MV-4-11 (cell line): ENCODE measurements at regions not wholly inside any gene's neighbourhood (a gene's known extent, or its start where the extent isn't known, plus 50 kb on each side); places are given as distances from the start of the nearest gene placed in this dataset.
A peak's percentile ranks its signal among the peaks of the same experiment; 100 is the strongest.
"Not testable (repeated sequence)": the region's sequence is repeated elsewhere in the genome, so short reads cannot be mapped to it uniquely, and the experiment has no call there.

Experiments used
- DNase-seq: peaks from one replicate; lab custom pipeline; 2025; lab: John Stamatoyannopoulos, UW

DNA sequence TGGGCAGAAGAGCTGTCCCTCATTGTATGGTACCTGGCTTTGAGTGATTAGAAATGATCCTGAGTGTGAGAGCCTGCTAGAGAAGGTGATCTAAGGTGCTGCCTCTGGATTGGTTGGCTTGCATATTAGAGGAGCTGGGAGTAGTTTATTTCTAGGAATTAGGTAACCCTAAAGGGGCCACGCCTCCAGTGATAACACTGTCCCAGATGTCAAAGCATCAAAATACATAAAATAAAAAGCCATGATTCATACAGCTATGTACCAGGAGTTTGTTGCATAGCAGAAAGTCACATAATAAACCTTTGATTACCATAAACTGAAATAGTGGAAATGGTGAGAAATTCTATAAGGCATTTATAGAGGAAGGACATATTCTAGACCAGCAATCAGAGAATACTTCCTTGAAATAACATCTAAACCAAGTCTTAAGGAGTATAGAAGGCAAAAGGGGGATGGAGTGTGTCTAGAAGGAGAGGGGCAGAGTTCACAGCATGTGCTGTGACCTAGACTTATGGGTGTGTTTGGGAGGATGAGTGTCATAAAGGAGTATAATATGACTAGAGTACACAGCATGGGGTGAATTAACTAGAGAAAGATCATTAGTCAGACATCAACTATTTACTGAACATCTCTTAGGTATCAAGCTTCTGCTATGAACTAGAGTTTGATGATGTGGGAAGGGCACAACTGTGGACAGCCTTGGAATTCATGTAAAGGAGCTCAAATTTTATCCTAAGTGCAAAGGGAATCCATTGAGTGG, 686.4 kb downstream of the GALC start:
- no peak for DNase-seq

DNA sequence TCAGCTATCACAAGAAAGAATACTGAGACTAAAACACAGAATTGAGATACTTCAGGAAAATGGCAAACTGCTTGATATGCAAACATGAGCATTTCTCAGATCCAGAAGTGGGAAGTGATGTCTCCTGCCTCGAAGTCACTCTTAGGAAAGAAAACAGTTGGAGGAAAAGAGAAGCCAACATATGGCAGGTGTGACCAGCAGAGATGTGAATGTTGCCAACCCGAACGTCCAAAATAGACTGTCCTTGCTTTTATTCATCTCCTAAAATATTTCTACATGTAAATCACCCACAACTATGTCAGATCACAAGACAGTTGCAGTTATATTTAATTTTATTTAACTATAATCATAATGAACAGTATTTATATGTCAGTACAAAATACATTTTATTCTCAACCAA, 687.6 kb downstream of the GALC start:
- no peak for DNase-seq

DNA sequence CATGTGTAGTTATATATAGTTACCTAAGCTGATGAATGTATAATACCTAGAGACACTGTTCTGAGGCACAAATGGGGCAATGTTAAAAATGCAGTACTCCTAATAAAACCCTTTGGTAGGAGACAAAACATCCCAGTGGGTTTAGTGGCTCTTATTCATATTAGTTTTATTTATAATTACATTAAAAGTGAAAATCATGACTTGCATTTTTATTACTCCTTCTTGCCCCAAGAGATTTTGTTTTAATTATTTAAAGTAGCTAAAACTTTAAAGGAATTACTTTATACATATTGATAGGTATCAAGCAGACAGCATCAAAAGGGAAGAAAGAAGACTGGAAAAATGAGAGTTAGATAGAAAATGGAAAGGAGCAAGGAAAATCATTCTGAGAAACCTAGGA, 688.6 kb downstream of the GALC start:
- DNase-seq: no peak

DNA sequence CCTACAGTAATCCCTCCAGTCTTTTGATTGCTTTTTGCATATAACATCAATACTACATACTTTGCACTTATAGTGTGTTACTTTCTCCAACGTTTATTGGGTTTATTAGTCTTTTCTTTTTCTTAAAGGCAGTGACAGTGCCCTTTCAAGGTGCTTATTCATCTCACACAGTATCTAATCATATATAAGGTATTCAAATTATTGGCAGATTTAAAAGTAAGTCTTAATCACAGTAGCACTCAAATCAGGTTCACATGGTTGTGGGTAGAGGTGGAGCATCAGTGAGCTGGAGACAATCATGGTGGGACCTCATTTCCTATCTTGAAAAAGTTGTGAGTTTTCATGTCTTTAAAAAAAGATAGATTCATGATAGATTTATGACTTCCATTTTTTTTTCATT, 706.2 kb downstream of the GALC start:
- DNase-seq: no peak

DNA sequence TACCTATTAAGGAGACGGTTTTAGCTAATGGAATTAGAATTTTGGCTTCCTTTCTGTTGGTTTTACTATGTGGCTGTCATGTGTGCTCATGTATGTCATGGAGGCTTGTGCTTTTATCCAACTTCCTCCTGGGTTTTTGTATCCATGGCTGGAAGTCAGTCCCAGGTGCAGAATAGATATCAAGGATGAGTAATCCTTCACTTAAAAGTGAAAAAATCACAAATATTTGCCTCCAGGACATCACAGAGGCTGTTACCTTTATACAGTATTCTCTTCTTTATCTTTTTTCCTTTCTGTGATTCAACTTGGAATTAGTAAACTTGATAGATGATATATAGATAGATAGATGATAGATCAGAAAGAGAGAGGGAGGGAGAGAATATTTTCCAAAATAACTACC, 706.8 kb downstream of the GALC start:
- no peak for DNase-seq

DNA sequence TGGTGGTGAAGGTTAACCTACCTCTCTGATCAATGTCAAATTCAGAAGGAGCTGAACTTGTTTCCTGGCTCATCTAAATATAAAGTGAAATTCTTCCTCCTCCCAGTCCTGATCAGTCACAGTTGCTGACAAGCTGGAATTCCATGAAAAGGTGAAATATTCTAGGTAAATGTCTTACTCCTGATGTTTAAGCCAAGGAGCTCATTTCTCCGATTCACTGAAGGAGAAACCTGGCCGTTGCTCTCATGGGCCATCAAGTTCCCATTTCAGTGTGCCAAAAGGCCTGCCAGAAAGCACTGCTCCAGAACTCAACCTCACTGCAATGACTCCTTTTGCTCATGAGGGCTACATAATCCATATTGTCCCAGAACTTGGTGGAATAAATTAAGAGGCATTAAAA, 707.5 kb downstream of the GALC start:
- no peak for DNase-seq

DNA sequence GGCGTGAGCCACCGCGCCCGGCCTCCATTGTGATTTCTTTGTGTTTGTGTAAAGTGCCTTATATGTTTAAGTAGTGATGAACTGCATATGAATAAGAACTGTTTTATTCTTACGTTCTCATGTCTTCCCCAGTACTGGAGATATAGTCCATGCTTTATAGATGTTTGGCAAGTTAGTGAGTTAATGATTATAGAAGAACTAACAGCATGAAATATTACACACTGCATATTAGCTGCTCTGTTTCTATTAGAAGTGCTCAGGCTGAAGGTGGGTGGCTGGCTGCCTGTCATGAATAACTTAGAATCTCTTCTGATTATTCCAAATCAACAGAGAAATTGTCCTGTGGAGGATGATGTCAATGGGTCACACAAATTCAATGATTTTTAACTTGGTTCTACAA, 709.4 kb downstream of the GALC start:
- DNase-seq: no peak

DNA sequence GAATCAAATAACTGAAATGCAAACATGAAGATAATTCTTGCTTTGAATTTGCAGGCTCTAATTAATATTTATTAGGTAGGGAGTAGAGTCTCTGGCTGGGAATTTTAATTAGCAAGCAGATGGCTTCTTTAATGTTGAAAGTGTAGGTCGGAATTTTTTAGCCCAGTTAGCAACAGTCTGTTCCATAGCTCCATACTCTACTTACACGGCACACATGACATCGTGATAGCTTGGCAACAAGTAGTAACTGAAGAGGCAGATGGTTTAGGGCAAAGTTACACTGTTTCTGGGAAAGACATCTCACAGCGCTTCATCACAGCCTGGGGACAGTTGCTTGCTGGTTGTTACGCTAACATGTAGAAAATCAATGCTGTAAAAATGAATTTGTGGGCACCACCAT, 710.7 kb downstream of the GALC start:
- no peak for DNase-seq

DNA sequence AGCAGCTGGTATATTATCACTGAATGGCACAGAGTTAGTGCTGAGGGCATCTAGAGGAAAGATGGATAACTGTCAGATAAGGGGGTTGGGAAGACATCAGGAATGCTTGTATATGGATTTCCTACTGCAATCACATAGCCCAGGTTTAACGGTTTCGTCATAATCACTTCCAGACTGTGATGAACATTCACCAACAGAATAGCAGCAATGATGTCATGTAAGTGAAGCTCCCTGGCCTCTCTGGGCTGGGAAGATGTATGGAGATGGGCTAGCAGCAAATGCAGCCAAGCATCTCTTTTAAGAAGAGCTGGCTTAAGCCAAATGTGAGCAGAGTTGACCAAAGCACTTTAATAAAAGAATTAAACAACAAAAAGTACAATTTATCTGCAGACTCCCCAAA, 714.6 kb downstream of the GALC start:
- DNase-seq: no peak

DNA sequence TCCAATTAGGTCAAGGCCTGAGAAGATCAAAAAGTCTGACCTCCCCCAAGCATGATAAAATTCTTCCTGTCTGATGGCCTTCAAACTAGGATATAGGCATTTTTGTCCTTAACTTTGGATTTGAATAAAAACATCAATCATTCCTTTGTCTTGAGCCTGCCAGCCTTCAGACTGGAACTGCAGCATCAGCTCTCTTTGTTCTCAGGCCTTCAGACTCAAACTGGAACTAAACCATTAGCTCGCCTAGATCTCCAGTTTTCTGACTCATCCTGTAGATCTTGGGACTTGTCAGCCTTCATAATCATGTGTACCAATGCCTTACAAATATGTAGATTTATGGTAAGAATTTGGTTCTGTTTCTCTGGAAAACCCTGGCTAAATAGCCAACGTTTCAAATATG, 721.7 kb downstream of the GALC start:
- DNase-seq: no peak

DNA sequence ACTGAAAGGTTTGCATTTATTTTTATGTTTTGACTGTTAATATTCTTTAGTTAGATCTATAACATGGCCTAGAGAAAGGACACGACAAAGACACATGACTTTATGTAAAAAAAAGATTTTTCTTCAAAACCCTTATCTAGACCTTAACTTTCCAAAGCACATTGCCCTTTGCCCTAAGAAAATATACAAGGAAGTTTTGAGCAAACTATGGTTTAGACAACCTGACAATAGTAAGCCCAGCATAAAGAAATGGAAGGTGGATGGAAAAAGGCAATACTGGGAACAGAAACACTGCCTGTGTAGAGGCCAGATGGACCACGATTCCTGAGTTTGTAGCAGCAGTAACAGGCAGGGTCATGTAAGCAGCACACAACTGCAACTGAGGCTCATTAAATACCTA, 724.0 kb downstream of the GALC start:
- DNase-seq: no peak

DNA sequence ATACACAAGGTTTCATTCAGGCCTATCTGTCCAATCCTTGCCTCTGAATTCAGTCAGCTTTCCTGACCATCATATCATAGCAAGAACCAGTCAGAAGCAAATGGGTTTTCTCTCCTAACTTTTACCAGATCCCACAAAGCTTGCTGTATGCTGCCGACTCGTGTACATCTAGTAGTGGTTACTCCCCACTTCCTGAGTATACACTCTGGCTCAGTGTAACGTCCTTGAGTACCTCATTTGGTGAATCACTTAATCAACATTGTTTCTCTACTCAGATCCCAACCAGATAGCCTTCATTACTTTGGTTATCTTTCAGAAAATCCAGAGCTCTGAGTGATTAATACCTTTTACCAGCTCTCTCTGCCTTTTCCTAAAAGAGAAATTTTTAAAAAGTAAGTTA, 728.2 kb downstream of the GALC start:
- no peak for DNase-seq

DNA sequence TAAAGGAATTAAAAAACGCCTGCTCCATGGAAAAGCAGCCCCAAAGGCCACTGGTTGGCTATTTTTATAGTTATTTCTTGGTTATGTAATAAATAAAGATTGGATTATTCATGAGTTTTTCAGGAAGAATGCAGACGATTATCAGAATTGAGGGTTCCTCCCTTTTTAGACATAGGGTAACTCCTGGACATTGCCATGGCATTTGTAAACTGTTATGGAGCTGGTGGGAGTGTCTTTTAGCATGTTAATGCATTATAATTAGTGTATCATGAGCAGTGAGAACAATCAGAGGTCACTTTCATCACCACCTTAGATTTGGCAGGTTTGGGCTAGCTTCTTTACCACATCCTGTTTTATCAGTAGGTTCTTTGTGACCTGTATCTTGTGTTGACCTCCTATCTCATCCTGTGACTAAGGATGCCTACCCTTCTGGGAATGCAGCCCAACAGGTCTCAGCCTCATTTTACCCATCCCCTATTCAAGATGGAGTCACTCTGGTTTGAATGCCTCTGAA, 728.7 kb downstream of the GALC start:
- no peak for DNase-seq

DNA sequence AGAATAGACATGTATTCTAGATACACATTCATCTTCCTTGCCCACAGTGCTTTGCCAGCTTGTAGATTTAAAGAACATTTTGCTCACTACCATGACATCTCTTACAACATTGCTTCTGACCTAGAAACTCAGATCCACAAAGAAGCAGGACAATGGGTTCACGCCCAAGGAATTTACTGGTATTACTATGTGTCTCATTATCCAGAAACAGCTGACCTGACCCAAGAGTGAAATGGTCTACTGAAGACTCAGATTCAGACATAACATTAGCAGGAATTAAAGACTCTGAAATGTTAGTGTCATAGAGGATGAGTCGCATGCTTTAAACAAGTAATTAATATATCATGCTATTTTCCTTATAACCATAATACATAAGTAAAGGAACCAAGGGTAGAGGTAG, 731.4 kb downstream of the GALC start:
- no peak for DNase-seq

DNA sequence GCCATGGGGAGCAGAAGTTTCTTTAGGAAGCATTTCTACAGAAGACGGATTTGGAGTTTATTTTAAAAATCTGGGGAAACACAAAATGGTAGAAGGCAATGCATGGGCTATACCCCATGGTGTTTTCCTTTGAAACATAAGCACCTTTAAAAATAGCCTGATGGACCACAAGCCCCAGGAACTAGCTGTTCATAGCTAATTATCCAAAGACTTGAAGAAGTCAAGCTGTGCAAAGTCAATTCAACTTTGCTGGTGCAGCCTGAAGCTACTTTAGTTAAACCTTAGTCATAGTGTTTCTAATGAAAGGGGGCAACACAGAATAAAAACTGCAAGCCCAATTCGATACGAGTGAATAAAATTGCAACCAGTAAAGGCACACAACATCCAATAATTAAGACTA, 732.5 kb downstream of the GALC start:
- no peak for DNase-seq

DNA sequence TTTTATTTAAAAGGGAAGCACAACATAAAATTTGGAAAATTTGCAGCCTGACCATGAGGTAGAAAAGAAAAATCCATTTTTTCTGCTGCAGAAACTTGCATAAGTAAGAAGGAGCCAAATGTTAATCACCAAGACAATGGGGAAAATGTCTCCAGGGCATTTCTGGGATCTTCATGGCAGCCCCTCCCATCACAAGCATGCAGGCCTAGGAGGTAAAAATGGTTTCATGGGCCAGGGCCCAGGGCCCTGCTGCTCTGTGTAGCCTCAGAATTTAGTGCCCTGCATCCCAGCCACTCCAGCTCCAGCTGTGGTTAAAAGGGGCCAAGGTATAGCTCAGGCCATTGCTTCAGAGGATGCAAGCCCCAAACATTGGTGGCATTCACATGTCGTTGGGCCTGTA, 735.6 kb downstream of the GALC start:
- DNase-seq: no peak

DNA sequence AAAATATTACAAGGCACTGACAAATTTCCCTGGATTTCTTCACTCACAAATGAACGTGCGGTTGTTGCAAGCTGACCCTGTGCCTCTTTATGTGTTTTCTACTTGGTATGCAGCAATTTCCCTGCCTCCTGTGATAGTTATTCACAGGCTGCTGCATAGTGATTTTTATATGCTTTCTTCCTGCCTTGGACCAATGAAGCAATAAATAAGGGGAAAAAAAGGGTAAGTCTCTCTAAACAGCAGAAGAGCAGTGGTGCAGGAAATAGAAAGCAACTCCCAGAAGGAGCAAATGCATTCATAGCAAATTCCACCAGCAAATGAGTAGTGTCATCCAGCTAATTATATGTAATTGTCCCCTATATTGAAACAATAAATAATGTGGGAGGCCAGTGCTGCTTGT, 737.9 kb downstream of the GALC start:
- no peak for DNase-seq

DNA sequence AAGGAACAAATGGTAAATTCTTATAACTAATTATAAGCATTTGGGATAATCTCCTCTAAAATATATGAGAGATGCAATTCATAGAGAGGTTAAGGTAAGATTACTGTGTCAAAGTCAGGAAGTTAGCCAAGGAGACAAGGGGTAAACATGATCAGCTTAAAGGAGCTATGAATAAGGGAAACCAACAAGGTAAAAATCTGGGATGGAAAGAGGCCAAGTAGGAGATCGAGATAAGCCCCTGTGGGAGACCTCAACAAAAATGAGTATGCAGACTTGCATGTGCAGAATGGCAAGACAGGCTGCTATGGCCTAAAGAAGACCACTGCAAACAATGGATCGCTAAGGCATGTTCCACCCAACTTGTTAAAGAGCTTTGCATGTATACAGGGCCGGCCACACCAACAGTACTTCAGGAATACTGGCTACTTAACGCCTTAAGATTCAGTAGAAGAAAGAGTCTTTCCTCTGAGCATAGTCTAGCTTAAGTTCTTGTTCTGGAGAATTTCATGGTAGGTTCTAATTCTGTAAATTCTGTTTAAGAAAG, 738.6 kb downstream of the GALC start:
- DNase-seq: no peak

DNA sequence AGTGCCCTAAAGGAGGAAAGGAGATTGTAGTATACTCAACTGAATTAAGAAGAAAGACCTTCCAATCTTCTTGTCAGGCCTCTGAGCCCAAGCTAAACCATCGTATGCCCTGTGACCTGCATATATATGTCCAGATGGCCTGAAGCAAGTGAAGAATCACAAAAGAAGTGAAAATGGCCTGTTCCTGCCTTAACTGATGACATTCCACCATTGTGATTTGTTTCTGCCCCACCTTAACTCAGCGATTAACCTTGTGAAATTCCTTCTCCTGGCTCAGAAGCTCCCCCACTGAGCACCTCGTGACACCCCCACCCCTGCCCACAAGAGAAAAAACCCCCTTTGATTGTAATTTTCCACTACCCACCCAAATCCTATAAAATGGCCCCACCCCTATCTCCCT, 739.2 kb downstream of the GALC start:
- DNase-seq: not testable (repeated sequence)

DNA sequence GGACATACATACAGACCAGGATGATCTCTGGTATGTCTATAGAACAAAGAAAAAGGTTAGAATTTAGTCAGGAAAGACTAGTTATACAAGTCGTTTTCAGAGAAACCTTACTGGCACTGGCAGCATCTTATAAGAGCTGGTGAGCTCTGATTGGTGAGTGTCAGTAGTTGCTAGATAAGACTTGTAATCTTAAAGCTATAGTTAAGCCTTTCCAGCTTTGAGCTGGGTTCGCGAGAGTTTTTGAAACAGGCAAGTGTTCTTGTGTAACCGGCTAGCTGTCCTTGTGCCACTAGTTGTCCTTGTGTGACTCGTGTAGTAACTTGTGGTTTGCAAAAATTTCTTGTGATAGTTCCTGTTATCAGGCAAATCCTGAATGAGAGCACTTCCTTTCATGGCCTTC, 740.9 kb downstream of the GALC start:
- DNase-seq: peak; percentile 16

DNA sequence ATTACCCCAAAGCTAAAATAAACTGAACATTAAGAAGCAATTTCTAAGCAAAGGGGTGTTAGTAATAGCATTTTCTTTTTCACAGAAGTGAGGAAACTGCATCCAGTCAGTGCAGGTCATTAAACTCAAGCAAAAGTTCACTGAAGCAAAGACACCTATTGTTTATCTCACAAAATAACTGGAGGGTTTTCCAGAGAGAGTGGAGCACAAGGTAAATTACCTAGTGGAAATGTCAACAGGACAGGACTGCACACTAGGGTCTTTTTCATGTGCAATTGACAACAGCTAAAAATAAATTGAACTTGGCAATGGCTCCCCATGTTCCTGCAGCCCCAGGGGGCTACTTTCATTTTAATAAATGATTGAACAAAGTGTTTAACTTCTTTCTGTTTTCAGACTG, 742.0 kb downstream of the GALC start:
- DNase-seq: no peak

DNA sequence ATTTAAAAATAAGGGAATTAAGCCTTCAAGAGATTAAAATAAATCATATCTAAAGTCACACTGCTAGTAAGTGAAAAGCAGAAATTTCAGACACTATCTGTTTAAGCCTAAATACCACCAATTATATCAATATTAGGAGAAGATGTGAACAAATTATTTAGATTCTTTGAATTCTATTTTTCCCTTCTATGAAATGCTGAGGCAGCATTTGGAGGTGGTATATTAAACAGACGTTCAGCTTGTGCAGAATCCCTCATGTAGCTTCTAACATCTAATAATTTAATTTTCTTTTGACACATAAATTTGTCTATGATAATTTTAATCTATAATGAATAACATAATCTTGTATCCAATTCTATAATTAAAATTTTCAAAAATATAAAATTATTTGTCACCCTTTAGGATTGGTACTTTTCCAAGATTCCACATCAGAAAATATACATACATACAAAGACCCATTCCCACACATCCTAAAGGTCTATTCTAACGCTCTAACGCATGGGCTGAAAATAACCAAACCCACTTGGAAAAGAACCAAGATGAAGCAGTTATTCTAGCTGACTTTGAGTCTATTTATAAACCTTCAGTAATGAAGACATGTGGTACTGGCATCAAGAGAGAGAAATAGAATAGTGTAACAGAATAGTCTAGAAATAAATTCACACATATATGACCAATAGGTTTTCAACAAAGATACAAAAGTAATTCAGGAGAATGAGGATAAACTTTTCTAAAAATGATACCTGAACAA, 751.8 kb downstream of the GALC start:
- DNase-seq: no peak

DNA sequence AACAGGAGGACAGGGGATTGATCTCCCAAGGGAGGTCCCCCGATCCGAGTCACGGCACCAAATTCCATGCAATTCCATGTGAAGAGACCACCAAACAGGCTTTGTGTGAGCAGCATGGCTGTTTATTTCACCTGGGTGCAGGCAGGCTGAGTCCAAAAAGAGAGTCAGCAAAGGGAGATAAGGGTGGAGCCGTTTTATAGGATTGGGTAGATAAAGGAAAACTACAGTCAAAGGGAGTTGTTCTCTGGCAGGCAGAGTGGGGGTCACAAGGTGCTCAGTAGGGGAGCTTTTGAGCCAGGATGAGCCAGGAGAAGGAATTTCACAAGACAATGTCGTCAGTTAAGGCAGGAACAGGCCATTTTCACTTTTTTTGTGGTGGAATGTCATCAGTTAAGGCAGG, 752.7 kb downstream of the GALC start:
- DNase-seq: not testable (repeated sequence)
